GM19099 (cell line): ENCODE measurements at regions not wholly inside any gene's neighbourhood (a gene's known extent, or its start where the extent isn't known, plus 50 kb on each side); places are given as distances from the start of the nearest gene placed in this dataset.

Experiments
- POLR2A ChIP-seq: IDR thresholded peaks from 3 replicates; pipeline ENCODE4 v1.6.1; 2011; ENCODE audit warnings: low read depth; ENCODE audit not compliant: insufficient read length; ENCODE audit errors: extremely low read depth

DNA sequence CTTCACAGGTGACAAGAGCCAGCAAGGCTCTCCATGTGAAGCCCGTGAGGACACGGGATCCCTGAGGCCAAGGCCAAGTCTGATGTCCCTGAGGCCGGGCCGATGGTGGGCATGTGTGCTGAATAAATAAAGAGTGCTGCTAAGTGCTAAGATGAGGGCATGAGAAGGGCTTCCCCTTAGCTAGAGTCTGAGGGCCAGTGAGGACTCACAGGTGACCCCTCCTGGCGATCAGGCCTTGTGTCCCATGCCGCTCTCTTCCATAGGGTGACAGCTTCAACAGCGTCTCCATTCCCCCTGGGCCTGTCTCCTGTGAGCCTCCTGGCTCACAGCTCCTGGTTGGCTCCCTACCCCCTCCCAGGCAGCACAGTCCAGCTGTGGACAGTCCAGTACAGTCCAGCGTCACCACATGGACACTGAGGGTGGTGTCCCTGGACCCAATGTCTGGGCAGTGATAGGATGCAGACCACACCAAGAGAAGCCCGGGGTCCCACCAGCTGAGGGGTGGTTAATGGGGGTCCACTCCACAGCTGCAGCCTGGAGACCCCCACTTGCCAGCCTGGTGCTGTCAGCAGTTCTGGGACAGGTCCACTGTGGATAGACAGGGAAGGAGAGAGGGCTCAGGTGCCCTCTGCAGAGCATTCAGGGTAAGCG is 1033.2 kb downstream of the TBC1D22A start:
- no peak for TF ChIP-seq POLR2A

GRCh38 chr22:47794851-47795250 is 1032.4 kb downstream of the TBC1D22A start:
- TF ChIP-seq POLR2A = no peak

- no peak for TF ChIP-seq POLR2A
Measured at GRCh38 chr22:47793304-47794101, 1031.1 kb downstream of the TBC1D22A start.

GRCh38 chr22:47789171-47789570 is 1026.7 kb downstream of the TBC1D22A start:
- no peak for TF ChIP-seq POLR2A

DNA sequence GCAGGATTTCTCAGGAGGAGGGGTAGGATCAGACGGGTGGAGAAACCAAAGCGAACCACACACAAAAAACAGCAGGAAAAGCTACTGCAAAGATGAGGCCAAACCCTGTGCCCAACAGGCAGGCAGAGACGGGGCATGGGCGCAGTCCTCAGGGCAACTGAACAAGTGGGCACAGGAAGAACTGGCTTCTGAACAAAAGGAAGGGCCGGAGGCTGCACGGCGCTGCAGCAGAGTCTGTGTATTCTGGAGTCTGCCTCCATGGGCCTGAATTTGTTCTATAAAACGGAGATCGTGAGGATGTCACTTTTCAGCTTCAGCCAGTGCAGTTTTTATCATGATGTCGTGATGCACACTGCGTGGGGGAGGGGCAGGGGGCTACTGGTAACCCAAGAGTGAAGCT is 1026.0 kb downstream of the TBC1D22A start:
- no peak for TF ChIP-seq POLR2A

- TF ChIP-seq POLR2A = no peak
Measured at GRCh38 chr22:47787501-47788227, 1025.2 kb downstream of the TBC1D22A start.

DNA sequence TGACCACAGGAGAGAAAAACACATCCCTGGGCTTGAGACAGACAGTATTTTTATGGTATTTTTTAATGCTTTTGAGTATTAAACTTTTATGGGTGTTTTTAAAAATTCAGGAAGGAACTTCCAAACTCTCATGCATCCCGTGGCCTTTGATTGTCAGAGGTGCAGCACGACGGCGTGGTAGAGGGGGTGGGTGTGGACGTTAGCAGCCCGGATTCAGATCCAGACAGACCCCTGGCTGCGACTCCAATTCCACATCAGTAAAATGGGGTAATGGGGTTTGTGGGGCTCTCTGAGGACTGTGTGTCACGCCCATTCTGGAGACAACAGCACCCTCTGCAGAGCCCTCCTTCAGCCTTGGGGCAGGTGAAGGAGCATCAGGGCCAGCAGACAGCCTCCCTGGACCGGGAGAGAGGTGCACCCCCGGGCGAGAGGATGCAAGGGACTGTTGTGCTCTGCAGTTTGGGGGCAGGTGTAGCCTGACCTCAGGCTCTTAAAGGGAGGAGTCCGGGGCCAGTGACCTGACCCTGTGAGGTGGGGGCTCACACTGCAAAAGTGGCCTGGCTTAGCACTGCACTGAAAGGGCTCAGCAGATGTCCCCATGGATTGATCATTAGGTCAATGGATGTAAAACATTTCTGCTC is 1024.3 kb downstream of the TBC1D22A start:
- TF ChIP-seq POLR2A = no peak

DNA sequence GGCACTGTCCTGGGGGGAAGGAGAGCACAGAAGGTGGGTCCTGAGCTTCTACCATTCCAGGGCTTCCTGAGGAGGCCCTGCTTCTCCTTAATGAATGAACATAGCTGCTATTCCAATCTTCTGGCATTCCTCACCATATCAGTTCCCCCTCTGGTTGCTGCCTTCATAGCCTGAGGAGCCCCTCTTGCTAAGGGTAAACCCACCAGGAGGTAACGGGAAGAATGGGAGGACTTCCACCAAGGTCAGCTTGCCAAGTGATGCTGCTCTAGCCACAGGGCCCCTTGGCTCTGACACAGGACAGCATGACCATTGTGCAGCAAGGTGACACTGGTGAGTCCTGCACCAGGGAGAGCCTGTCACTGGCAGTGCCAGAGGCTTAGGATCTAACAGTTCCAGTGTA is 1022.5 kb downstream of the TBC1D22A start:
- TF ChIP-seq POLR2A = no peak

DNA sequence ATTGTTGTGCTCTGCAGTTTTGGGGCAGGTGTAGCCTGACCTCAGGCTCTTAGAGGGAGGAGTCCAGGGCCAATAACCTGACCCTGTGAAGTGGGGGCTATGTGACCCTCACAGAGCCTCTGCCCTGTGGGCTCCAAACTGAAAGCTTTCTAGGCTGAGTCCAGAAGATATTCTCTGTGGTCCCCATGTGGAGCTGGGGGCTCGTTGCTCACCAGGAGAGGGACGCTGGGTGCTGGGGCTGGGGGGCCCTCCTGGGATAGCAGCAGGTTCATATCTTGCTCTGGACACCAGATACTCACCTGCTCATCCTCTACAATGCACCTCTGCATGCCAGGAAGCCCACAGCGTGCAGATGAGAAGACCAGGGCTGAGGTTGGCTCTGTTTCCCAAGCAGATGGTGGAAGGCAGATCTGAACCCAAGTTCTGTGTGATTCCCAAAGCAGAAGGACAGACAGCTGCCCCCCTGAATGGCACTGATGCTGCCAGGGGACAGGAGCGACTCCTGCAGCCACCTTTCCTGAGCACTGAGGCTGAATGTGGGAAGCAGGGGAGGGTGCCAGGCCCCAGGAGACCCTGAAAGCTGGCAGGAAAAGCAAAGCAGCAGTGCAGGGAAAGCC is 1022.0 kb downstream of the TBC1D22A start:
- TF ChIP-seq POLR2A = no peak

- no peak for TF ChIP-seq POLR2A
Measured at GRCh38 chr22:47783433-47784366, 1021.2 kb downstream of the TBC1D22A start.

GRCh38 chr22:47782328-47783075 is 1020.1 kb downstream of the TBC1D22A start:
- TF ChIP-seq POLR2A = no peak

DNA sequence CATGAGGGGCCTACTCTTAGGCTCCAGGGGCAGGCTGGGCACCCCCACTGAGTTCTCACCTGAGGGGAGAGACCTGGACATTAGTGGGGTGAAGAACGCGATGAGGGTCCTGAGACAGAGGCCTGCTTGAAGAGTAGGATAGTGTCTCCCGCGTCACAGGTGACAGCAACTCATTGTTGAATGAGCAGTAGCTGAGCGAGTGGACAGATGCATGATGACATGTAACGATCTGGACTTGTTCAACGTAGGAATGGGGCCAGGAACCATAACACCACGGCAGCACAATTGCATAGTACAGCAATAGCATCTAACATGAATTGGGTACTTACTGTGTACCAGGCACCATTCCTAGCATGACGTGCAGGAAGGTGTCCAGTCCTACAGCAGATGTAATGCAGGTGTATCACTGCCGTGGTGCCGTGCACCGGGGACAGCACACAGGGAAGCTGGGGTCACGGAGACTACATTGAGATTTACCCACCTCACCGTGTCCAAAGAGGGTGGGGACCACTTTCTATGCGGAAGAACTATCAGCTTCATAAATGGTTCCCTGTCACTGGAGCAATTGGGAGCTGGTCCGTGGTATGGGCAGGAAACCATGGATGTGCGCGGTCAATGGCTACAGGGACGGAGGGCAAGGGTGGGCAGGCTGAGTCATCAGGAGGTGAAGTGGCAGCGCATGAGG is 1019.1 kb downstream of the TBC1D22A start:
- no peak for TF ChIP-seq POLR2A

DNA sequence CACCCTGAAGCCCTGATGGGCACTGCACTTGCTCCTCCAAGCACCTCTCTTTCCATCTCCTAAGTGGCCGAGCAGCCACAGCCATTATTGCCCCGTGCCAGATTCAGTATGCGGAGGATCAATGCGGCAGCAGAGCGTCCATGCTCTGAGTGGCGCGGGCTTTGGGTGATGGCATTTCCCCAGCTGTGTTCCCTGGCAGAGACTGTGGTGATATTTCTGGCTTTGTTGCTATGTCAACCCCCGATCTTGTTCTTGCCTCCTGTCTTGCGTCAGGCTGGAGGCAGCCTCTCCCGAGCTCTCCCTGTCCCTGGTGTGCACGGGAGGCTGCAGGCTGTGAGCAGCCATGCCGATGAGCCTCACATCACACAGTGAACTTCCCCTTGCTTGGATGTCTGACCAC is 1018.6 kb downstream of the TBC1D22A start:
- no peak for TF ChIP-seq POLR2A
